ENCODE measurements at regions not wholly inside any gene's neighbourhood (a gene's known extent, or its start where the extent isn't known, plus 50 kb on each side); places are given as distances from the start of the nearest gene placed in this dataset.

DNA sequence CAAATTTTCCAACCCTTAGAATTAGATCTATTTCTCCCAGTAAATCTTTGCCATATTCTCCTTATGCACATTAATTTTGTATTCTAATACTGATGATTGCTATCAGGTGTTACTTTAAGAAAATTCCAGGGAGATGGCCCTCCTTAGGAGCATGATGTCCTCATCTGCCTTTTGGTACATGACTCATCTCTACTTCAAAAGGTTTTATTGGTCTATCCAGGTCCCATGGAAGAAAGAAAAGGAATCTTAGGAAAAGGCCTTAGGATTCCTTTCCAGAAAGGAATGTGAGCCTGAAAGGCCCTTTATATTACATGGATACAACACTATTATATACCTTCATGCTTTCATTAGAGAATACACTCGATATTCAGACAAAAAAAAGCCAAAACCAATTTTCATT is 968.2 kb downstream of the STIM2 start:
- no peak for TF ChIP-seq EZH2 (IDR thresholded peaks at IDR 0.05; ENCODE audit: low read length, missing control alignments)
- TF ChIP-seq, protein P1, sequence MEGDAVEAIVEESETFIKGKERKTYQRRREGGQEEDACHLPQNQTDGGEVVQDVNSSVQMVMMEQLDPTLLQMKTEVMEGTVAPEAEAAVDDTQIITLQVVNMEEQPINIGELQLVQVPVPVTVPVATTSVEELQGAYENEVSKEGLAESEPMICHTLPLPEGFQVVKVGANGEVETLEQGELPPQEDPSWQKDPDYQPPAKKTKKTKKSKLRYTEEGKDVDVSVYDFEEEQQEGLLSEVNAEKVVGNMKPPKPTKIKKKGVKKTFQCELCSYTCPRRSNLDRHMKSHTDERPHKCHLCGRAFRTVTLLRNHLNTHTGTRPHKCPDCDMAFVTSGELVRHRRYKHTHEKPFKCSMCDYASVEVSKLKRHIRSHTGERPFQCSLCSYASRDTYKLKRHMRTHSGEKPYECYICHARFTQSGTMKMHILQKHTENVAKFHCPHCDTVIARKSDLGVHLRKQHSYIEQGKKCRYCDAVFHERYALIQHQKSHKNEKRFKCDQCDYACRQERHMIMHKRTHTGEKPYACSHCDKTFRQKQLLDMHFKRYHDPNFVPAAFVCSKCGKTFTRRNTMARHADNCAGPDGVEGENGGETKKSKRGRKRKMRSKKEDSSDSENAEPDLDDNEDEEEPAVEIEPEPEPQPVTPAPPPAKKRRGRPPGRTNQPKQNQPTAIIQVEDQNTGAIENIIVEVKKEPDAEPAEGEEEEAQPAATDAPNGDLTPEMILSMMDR (conservative IDR thresholded peaks at IDR 0.05 in 1 of 2, IDR thresholded peaks at IDR 0.05 in 1 of 2; ENCODE audit: low read depth in 1 of 2, low read length in 2 of 2): no peak

Measured in fibroblast of lung (primary cell).